Activated T-helper 17 cell treated with anti-CD3 and anti-CD28 coated beads, Interleukin-2, amount 50 U/mL, for 72 hours (primary cell): ENCODE measurements at regions not wholly inside any gene's neighbourhood (a gene's known extent, or its start where the extent isn't known, plus 50 kb on each side); places are given as distances from the start of the nearest gene placed in this dataset.

Experiments
- ATAC-seq: fragments of 150-1000 bp; cut with Tn5 transposase; replicated peaks from 2 replicates; pipeline ENCODE4 v1.10.0; 2021; ENCODE audit warnings: mild to moderate bottlenecking, moderate library complexity
- H3K27ac Mint-ChIP-seq: one replicate; pipeline ENCODE4 v1.8.0; 2022; ENCODE audit warnings: mixed read lengths
- H3K27me3 Mint-ChIP-seq: one replicate; pipeline ENCODE4 v1.8.0; 2022; ENCODE audit warnings: mixed read lengths
- H3K36me3 Mint-ChIP-seq: one replicate; pipeline ENCODE4 v1.8.0; 2022; ENCODE audit warnings: low read depth, mild to moderate bottlenecking, mixed read lengths
- H3K4me1 Mint-ChIP-seq: one replicate; pipeline ENCODE4 v1.8.0; 2022; ENCODE audit warnings: mixed read lengths
- H3K4me3 Mint-ChIP-seq: one replicate; pipeline ENCODE4 v1.8.0; 2022; ENCODE audit warnings: mild to moderate bottlenecking, mixed read lengths
- H3K9me3 Mint-ChIP-seq: one replicate; pipeline ENCODE4 v1.8.0; 2022; ENCODE audit warnings: mixed read lengths

GRCh38 chr4:33064238-33064637, 2344.1 kb downstream of the PCDH7 start:
- Mint-ChIP-seq H3K9me3 (peaks cover 10% of the 10 kb centered on the region), H3K4me3 (no peak overlapping the region), H3K4me1 (no peaks in the 10 kb centered on the region), H3K27ac (no peak overlapping the region), H3K36me3 (no peaks in the 10 kb centered on the region), H3K27me3 (no peaks in the 10 kb centered on the region)
- ATAC-seq: no peak

DNA sequence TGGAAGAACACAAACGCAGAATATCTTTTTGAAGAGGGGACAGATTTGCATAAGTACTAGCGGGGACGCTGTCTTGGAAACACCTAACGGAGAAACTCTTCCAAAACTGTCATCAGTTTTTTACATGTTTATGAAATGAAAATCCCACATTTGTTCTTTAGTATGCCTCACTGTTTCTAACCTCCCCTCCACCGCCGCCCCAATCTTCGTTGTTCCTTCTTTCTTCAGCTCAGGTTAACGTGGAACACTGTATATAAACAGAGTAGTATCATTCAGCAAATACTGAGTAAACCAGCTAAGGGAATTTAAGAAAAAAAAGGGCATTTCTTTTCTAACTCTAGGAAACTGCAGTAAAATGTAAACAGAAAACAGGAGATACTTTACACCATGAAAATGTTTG, 2345.6 kb downstream of the PCDH7 start:
- peaks cover 9% of the 10 kb centered on the region for H3K9me3 Mint-ChIP-seq
- no peak overlapping the region for H3K4me3 Mint-ChIP-seq
- H3K27me3 Mint-ChIP-seq: no peaks in the 10 kb centered on the region
- no peaks in the 10 kb centered on the region for H3K4me1 Mint-ChIP-seq
- H3K36me3 Mint-ChIP-seq: no peaks in the 10 kb centered on the region
- ATAC-seq: no peak
- no peak overlapping the region for H3K27ac Mint-ChIP-seq

DNA sequence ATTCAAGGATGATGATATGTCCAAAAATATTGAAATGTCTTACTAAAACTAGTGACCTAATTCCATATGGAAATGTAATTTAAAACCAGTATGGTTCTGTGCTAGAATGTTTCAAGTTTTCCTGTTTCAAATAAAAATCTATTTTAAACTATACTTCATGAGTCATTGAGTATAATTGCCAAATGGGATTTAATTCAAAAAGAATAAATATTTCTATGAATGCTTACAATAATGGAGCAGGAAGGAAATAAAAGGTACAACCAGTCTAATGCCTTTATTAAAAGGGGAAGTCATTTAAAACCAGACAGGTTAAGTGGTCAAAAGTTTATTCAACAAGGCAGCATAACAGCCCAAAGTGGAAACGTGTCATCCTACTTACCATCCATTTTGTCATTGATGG, 2347.1 kb downstream of the PCDH7 start:
- Mint-ChIP-seq H3K36me3 (no peaks in the 10 kb centered on the region), H3K9me3 (peaks cover 13% of the 10 kb centered on the region), H3K27ac (no peak overlapping the region), H3K4me1 (no peaks in the 10 kb centered on the region), H3K4me3 (no peak overlapping the region), H3K27me3 (no peaks in the 10 kb centered on the region)
- no peak for ATAC-seq

DNA sequence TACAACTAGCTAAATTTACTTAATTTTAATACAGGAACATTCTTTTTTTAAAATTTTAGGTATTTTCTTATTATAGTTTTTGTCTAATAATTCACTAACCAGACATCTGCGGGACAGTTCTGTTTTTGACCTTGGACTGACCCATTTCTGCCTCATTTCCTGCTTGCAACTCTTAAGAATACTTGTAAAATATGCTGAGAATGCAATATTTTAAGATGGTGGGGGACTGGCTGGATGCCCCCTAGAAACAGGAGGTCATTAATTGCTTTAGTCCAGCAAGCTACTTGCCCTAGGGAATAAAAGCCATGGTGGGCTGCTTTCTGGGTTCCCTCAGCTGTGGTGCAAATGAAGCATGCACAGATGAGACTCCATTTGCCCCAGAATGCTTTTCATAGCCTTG, 2348.4 kb downstream of the PCDH7 start:
- Mint-ChIP-seq H3K9me3 (peaks cover 10% of the 10 kb centered on the region), H3K4me3 (no peak overlapping the region), H3K36me3 (no peaks in the 10 kb centered on the region), H3K4me1 (no peaks in the 10 kb centered on the region), H3K27me3 (no peaks in the 10 kb centered on the region), H3K27ac (no peak overlapping the region)
- ATAC-seq: no peak

- no peaks in the 10 kb centered on the region for H3K36me3 Mint-ChIP-seq
- no peaks in the 10 kb centered on the region for H3K27me3 Mint-ChIP-seq
- no peak overlapping the region for H3K4me3 Mint-ChIP-seq
- no peak overlapping the region for H3K27ac Mint-ChIP-seq
- ATAC-seq: no peak
- no peaks in the 10 kb centered on the region for H3K4me1 Mint-ChIP-seq
- H3K9me3 Mint-ChIP-seq: peaks cover 10% of the 10 kb centered on the region
Observed at GRCh38 chr4:33071535-33071934, 2351.4 kb downstream of the PCDH7 start.

GRCh38 chr4:33072298-33073089, 2352.3 kb downstream of the PCDH7 start:
- peaks cover 10% of the 10 kb centered on the region for H3K9me3 Mint-ChIP-seq
- H3K36me3 Mint-ChIP-seq: no peaks in the 10 kb centered on the region
- no peaks in the 10 kb centered on the region for H3K4me1 Mint-ChIP-seq
- no peak overlapping the region for H3K27ac Mint-ChIP-seq
- H3K4me3 Mint-ChIP-seq: no peak overlapping the region
- no peaks in the 10 kb centered on the region for H3K27me3 Mint-ChIP-seq
- ATAC-seq: no peak

- no peak for ATAC-seq
- Mint-ChIP-seq H3K4me3 (no peak overlapping the region), H3K9me3 (peaks cover 14% of the 10 kb centered on the region), H3K27ac (no peak overlapping the region), H3K36me3 (no peaks in the 10 kb centered on the region), H3K4me1 (no peaks in the 10 kb centered on the region), H3K27me3 (no peaks in the 10 kb centered on the region)
Observed at GRCh38 chr4:33073811-33074210, 2353.6 kb downstream of the PCDH7 start.

- Mint-ChIP-seq H3K36me3 (no peaks in the 10 kb centered on the region), H3K9me3 (peaks cover 9% of the 10 kb centered on the region), H3K4me3 (no peak overlapping the region), H3K27ac (no peak overlapping the region), H3K27me3 (no peaks in the 10 kb centered on the region), H3K4me1 (no peaks in the 10 kb centered on the region)
- no peak for ATAC-seq
Observed at GRCh38 chr4:33078145-33078544, 2358.0 kb downstream of the PCDH7 start.

- ATAC-seq: no peak
- peaks cover 9% of the 10 kb centered on the region for H3K9me3 Mint-ChIP-seq
- H3K4me3 Mint-ChIP-seq: no peak overlapping the region
- H3K27me3 Mint-ChIP-seq: no peaks in the 10 kb centered on the region
- no peaks in the 10 kb centered on the region for H3K36me3 Mint-ChIP-seq
- H3K27ac Mint-ChIP-seq: no peak overlapping the region
- H3K4me1 Mint-ChIP-seq: no peaks in the 10 kb centered on the region
Observed at GRCh38 chr4:33080275-33080674, 2360.1 kb downstream of the PCDH7 start.

DNA sequence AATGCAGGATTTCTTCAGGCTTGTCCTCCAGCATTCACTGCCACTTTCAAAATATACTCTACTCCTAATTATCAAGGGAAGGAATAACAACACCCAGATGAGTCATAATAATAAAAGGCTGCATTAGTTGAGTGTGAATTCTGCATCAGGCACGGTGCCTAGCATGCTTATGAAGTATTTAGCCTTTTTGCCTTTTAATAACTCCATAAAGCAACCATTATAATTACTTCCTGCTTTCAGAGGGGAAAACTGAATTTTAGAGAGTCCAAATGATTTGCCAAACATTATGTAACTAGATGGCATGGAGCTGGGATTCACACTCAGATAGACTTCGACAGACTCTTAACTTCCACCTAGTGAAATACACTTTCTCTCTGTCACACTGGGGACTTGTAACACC, 2365.5 kb downstream of the PCDH7 start:
- H3K27me3 Mint-ChIP-seq: no peaks in the 10 kb centered on the region
- no peaks in the 10 kb centered on the region for H3K4me1 Mint-ChIP-seq
- no peak for ATAC-seq
- H3K4me3 Mint-ChIP-seq: no peak overlapping the region
- no peak overlapping the region for H3K27ac Mint-ChIP-seq
- no peaks in the 10 kb centered on the region for H3K36me3 Mint-ChIP-seq
- peaks cover 4% of the 10 kb centered on the region for H3K9me3 Mint-ChIP-seq

DNA sequence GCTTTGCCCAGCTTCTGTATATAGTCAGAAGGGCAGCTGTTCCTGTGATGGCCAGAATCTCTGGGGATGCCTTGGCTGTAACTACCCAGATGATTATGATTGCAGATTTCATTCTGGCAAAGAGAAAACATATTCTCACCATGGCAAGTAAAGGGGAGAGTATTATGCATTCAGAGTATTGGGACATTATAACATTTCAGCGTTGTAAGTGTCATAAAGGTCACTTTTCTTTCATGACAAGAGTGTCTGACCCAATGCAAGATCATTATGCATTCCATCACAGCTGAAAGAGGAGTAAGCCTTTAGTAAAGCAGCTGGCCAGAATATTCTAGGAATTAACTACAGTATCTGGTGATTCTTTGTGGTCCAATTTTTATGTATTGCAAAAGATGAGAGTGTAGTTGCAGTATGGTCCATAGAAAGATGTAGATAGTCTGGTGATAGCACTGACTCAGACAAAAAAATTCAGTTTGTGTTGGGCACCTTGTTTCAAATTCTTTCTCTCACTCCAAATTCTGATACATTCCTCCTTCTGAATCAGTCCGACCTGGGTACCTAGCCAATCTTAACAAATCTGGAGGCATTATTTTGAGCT, 2366.3 kb downstream of the PCDH7 start:
- Mint-ChIP-seq H3K27me3 (no peaks in the 10 kb centered on the region), H3K4me1 (no peaks in the 10 kb centered on the region), H3K36me3 (no peaks in the 10 kb centered on the region), H3K27ac (no peak overlapping the region), H3K9me3 (peaks cover 6% of the 10 kb centered on the region), H3K4me3 (no peak overlapping the region)
- ATAC-seq: no peak

GRCh38 chr4:33088713-33089112, 2368.5 kb downstream of the PCDH7 start:
- Mint-ChIP-seq H3K9me3 (peaks cover 10% of the 10 kb centered on the region), H3K36me3 (no peaks in the 10 kb centered on the region), H3K27me3 (no peaks in the 10 kb centered on the region), H3K4me1 (no peaks in the 10 kb centered on the region), H3K27ac (no peak overlapping the region), H3K4me3 (no peak overlapping the region)
- no peak for ATAC-seq

GRCh38 chr4:33090910-33091309, 2370.7 kb downstream of the PCDH7 start:
- Mint-ChIP-seq H3K27ac (no peak overlapping the region), H3K4me1 (no peaks in the 10 kb centered on the region), H3K4me3 (no peak overlapping the region), H3K9me3 (peaks cover 10% of the 10 kb centered on the region), H3K27me3 (no peaks in the 10 kb centered on the region), H3K36me3 (no peaks in the 10 kb centered on the region)
- ATAC-seq: no peak

- H3K36me3 Mint-ChIP-seq: no peaks in the 10 kb centered on the region
- H3K27me3 Mint-ChIP-seq: no peaks in the 10 kb centered on the region
- peaks cover 13% of the 10 kb centered on the region for H3K9me3 Mint-ChIP-seq
- no peak overlapping the region for H3K27ac Mint-ChIP-seq
- ATAC-seq: no peak
- no peak overlapping the region for H3K4me3 Mint-ChIP-seq
- no peaks in the 10 kb centered on the region for H3K4me1 Mint-ChIP-seq
Observed at GRCh38 chr4:33091961-33092360, 2371.8 kb downstream of the PCDH7 start.

DNA sequence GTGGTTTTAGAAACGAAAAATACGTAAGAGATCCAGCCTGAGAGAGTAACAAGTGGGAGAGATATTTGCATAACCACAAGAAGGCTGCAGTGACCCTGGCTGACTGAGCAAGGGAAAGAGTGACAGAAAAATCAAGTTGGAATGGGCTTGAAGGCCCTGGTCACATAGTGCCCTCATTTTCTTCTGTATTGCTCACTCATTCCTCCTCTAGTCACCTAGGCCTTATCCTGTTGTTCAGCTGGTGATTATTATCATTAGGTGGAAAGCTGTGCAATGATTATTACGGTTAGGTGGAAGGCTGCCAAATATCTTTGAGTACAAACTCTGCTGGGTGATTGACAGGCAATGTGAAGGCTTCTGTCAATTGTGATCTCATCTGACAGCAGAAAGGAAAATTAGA, 2384.1 kb downstream of the PCDH7 start:
- Mint-ChIP-seq H3K4me3 (no peak overlapping the region), H3K4me1 (no peaks in the 10 kb centered on the region), H3K9me3 (peaks cover 22% of the 10 kb centered on the region), H3K36me3 (no peaks in the 10 kb centered on the region), H3K27ac (no peak overlapping the region), H3K27me3 (no peaks in the 10 kb centered on the region)
- ATAC-seq: no peak
